ENCODE measurements at regions not wholly inside any gene's neighbourhood (a gene's known extent, or its start where the extent isn't known, plus 50 kb on each side); places are given as distances from the start of the nearest gene placed in this dataset.

DNA sequence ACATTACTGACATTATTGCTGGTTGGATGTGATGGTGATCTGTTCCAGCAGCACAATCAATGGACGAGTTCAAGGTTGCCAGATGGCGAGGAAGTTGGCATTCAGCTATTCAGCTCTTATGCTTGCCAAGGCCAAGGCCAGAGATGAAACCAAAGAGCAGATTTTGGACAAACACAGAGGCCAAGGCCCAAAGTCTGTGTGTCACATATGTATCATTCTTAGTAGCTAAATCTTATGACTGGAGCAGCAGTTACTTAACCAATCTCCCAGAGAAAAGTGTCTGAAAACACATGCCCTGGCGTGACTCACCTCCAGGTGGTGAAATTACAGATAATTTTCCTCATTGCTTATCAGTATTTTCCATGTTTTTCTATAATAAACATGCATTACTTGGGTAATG is 189.0 kb upstream of the EGFLAM start:
- no peak for TF ChIP-seq EZH2phosphoT487 (IDR thresholded peaks at IDR 0.05; ENCODE audit: insufficient read depth, low read depth)
- TF ChIP-seq EZH2 (IDR thresholded peaks at IDR 0.05; ENCODE audit: insufficient read depth, poor library complexity, severe bottlenecking): no peak

Measured in GM23248 (cell line).